IPS DF 19.7 (cell line): ENCODE measurements at regions not wholly inside any gene's neighbourhood (a gene's known extent, or its start where the extent isn't known, plus 50 kb on each side); places are given as distances from the start of the nearest gene placed in this dataset.

ENCODE experiments used
- DNase-seq: peaks from one replicate; pipeline ENCODE4 v3.0.0-alpha.2; 2013; ENCODE audit warnings: low read depth, low spot score

DNA sequence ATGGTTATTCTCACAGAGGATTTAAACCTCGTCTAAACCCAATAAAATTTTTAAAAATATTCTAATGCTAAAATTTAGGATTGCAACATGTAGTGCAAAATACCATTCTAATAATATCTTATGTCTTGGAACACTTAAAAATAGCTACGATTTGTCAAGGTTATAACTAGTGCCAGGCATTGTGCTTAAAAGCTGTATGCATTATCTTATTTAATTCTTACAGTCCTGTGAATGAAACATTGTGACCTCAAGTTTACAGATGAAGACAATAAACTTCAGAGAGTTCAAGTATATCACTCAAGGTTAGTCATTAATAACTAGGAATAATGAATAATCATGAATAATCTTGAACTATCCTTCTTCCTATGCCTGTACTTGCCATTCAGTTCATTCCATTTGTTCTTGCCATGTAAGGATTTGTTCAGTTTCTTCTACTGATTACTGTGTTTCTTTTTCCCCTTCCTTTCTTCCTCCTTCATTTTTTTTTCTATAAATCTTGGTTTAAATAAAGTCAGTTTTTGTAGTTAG, 897.6 kb upstream of the NR2F2 start:
- no peak for DNase-seq

GRCh38 chr15:95439922-95440376, 890.6 kb upstream of the NR2F2 start:
- DNase-seq, result no peak

- no peak for DNase-seq
These were observed 889.8 kb upstream of the NR2F2 start for GRCh38 chr15:95440712-95441111.

- no peak for DNase-seq
These were observed 888.3 kb upstream of the NR2F2 start for GRCh38 chr15:95442107-95442719.

GRCh38 chr15:95444860-95445259, 885.6 kb upstream of the NR2F2 start:
- DNase-seq, result no peak

GRCh38 chr15:95446854-95447253, 883.6 kb upstream of the NR2F2 start:
- no peak for DNase-seq

DNA sequence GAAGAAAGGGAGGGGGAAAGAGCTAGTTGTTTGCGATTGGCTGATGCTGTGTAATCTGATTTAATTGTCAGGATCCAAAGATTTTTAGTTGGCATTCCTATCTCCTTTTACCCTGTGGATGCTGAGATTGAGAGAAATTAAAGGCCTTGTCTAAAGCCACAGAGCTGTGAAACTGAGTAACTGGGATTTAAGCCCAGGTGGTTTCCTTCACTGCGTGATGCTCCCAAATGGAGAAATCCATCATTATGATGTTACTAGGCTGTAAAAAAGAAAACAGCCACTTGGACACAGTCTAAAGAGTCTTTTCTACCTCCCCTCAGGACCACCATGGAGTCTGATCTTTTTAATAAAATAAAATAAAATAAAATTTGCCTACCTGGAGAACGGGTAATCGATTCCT, 883.0 kb upstream of the NR2F2 start:
- DNase-seq, result no peak

DNA sequence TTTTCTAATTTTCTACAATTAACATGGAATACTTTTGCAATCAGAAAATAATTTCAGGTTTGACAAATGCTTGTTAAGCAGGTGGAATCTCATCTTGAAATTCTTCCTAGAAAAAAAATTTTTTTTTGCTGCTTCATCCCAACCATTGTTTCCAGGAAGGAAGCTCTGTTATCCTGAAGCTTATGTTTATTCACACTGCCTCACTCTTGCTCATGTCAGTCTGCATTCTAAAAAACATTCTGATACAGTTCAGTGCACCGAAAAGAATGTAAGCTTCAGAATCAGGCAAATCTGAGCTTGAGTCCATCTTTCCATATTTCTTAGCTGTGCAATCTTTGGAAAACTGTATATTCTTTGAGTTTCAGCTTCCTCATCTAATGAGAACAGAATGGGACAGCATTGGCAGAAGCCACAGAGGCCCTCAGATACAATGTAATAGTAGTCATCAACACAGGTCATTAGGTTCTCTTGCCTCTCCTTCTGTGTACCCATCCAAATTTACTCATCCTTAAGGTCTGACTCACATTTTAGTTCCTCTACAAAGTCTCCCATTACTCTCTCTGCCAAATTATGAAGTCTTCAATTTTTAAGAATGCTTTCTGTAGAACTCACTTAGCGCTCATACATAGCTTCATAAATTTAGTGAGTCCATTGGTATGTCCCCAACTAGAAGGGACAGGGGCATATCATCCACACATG, 881.8 kb upstream of the NR2F2 start:
- no peak for DNase-seq

DNA sequence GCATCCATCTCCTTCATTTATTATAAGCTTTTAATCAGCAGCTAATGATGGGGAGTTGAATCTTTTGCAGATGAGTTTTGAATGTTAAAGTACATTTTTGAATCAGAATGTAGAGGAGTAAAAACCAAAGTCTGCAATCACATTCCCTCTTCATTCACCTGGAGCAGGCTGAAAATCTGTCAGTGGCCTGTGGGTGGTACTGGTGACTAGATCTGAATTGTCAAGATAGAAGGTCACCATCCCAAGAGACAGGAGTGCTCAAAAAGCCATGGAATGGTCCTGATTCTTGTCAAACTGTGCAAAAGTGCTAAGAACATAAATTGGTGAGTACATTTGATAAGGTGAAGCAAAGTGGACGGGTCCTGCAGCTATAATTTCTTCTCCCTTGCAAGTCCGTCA, 881.3 kb upstream of the NR2F2 start:
- DNase-seq, result no peak

- DNase-seq, result no peak
These were observed 880.1 kb upstream of the NR2F2 start for GRCh38 chr15:95450413-95450812.

DNA sequence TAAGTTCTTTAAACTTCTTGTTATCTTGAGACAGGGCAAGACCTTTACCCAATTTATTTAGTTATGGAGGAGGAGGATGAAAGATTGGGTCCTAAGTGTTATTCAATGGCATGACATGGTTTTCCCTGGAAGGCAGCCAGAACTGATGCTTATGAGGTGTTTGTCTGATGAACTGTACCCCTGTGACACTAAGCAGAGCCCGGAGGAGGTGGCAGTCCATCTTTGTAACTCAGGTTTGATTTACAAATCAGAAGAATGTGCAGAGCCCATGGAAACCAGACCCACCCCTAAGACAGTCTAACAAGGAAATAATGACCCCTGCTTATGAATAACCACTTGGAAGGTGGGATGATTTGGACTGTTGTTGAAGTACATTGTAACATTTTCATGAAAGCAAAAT, 878.6 kb upstream of the NR2F2 start:
- no peak for DNase-seq

DNA sequence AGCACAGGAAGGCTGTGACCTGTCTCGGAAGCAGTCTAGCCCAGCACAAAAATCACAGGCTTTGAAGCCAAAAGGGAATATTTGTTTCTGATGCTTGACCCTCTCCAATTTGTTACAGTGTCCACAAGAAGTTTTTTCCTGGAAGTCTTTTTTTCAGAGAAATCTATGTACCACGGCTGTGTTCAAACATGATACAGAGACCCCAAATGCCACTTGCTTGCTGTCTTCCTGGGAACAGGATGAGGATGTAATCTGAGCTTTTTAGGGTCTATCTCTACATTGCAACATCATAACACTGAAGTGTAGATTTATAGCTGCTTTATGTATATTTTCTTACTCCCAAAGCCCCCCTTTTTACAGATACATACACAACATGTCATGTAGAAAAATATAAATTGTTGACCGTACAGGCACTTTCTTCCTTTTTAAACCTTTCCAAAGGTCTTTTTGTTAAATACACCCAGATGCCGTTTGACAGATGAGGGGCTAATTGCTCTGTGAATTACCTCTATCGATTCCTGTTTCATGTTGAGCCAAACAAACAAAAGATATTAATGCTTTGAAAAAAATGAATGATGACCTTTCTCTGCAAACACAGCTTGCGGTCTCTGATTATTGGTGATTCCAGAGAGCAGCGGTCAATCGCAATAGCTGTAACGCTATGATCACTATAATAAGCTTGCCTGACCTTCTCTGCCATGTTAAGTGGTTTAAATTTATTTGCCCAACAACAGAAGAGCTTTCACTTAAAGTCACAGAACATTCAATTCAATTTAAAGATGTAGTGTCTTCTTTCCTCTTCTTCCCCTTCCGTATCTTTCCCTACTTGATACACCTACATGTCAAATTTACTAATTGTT, 875.9 kb upstream of the NR2F2 start:
- DNase-seq, result no peak

DNA sequence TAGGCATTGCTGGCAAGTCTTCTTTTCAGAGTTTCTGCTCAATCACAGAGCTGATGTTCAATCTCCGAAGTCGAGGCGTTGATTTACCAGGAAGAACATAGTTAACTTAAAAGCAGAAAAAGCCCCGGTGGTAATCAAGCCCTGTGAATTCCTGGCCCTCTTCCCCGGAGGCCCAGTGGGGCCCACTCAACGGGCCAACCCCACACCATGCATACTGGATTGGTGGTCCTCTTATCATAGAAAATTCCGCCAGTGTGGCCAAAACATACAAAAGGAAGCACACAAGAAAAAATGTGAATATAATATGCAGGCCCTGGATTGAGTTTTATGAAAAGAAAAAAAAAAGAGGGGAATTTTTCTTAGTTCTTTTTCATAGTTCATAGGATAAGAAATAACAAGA, 873.0 kb upstream of the NR2F2 start:
- no peak for DNase-seq

DNA sequence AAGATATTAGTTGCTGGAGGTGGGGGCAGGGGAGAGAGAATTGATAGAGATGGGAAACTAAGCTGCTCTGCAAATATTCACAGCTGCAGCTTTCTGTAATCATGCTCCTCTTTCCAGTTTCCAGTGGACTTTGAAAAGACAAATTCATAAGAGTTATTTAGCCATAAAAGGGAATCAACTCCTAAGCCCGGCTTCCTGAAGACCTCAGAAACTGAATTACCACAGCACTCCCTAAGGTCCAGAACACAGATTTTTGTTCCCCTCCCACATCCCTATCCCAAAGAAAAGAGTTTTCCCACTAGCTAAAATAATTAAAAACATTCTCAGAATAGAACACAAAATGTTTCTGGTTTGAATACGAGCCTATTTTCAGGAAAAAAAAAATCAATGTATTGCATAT, 871.8 kb upstream of the NR2F2 start:
- DNase-seq, result no peak

DNA sequence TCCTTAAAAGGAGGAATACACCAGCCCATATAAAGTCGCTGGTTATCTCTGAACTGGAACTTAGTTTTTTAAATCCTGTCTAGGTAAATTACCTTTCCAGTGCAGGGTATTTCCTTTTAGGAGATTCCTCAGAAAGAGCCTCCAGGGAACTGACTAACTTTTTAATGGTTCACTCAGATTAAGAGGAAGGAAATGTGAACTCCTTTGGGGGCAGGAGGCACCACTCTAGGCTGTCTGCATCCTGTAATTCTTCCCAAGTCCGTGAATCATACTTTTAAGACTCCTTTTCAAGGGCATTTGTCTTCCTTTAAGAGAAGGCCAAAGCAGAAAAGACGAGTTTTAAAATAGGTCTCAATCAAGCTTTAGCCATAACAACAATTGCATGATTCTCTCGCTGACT, 871.2 kb upstream of the NR2F2 start:
- no peak for DNase-seq

GRCh38 chr15:95464509-95464908, 866.0 kb upstream of the NR2F2 start:
- DNase-seq, result no peak

DNA sequence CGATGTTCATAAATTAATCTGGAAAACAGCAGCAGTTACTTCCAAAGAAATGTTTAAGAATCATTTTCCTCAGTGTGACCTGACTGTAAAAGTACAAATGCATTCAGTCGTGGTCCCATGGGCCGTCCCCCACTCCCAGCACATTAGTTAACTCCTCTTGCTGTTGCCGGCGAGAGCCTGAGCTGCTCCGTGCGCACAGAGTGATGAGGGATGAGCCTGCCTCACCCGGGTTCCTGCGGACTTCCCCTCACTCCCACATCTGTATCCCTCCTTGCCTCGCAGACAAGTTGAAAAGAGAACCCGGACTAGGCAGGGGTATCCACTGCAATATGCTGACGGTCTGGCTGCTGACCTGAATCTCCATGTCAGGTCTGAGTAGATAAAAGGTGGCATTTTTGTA, 861.7 kb upstream of the NR2F2 start:
- DNase-seq, result no peak

GRCh38 chr15:95469496-95470000, 861.0 kb upstream of the NR2F2 start:
- DNase-seq, result no peak

DNA sequence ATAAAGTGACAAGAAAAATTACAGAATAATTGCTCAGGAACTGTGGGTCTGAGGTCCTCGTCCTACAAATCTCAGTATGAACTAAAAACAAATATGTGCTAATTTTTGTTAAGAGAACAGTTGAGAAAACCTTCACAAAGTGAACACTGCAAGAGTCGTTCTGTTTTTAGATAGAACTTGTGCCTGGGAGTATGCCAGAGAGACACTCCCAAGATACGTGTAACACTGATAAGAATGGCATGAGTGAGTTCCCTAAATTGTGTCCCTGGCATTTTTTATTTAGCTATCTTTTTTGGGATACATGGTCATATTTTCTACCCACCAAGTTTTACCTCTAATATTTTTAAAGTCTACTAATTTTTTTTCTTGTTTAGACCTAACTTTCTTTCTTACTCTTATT, 860.0 kb upstream of the NR2F2 start:
- no peak for DNase-seq

DNA sequence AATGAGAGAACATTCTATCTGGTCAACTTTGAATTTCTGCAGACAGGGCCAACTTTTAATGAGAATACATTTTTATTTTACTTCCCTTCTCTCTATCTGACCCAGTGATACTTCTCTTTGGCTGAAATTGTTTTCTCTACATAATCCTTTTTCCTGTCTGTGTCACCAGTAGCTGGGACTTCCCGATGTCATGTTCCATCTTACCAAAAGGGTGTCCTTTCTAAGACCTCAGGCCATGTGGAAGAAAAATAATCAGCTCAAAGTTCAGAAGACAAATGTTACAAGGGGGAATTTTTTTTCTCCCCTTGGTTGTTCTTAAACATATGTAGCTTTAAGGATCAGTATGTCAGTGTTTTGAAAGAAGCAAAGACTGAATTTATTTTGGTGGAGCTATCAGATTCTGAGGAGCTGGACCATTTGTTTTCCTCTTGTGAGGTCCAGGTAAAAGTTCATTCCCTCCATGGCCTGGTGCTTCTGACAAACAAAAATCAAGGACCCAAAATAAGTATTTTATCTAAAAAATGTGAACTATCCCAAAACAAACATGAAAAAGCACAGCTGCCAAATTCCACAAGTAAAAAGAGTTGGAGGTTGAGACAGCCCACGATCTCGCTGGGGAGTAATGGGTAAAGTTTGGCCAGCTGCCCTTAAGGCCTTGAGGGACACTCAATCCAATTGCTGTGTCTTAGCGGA, 859.4 kb upstream of the NR2F2 start:
- no peak for DNase-seq

DNA sequence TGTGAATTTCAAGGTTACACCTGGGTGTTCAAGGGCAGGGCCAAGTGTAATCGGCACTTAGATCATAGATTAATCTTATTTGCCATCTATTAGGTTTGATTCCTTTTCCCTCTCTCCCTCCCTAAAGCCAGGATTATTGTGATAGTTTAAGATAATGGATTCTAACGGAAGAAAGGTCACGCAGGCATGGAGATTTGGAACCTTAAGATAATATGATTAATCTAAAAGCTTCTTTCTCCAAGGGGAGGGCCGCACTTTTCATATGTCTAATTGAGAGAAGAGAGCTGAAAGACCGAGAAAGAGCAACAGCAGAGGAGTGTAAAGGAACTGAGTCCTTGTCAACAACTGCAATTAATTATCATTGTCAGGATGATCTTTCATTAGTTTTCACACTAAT, 858.8 kb upstream of the NR2F2 start:
- no peak for DNase-seq

DNA sequence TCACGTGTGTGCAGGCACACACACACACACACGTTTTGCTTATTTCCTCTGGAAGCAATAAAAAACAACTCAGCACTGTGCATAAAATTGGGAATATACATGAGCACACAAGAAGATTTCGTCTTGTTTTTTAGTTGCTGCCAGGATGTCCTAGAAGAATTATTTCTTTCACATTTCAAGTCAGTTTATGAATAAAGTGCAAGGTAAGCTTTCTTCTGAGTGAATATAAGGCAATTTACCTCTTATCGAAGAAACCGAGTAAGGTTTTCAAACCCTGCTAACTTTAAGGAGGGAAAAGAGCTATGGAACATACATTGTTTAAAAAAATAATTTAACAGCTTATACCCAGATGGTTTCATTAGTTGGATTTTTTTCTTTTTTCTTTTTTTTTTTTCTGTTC, 855.4 kb upstream of the NR2F2 start:
- no peak for DNase-seq
